ENCODE measurements at regions not wholly inside any gene's neighbourhood (a gene's known extent, or its start where the extent isn't known, plus 50 kb on each side); places are given as distances from the start of the nearest gene placed in this dataset.

DNA sequence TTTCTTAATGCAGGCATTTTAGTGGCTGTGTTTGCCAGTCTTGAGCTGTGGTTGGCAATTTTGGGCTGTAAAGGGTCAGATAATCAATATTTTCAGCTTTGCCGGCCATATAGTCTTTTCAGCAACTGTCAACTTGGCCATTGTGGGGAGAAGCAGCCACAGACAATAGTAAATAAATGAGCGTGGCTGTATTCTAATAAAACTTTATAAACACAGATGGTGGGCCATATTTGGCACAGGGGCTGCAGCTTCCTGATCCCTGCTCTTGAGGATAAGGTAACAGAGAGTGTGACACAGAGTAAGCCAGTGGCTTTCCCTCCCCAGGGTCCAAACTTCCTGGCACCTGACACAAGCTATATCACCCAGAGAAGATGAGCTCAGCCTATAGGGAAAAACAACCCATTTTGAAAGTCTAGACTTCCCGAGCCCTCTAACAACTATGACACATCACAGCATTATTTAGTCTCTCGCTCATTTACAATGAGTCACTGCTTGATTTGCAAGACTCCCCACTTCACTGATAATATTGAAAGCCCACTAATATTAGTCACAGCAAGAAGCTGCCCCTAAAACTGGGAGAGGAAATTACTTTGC is 163.1 kb upstream of the TMPO start:
- ATAC-seq (ENCODE audit: insufficient number of reproducible peaks, low FRiP score, low read depth) = no peak
- TF ChIP-seq, protein P1, sequence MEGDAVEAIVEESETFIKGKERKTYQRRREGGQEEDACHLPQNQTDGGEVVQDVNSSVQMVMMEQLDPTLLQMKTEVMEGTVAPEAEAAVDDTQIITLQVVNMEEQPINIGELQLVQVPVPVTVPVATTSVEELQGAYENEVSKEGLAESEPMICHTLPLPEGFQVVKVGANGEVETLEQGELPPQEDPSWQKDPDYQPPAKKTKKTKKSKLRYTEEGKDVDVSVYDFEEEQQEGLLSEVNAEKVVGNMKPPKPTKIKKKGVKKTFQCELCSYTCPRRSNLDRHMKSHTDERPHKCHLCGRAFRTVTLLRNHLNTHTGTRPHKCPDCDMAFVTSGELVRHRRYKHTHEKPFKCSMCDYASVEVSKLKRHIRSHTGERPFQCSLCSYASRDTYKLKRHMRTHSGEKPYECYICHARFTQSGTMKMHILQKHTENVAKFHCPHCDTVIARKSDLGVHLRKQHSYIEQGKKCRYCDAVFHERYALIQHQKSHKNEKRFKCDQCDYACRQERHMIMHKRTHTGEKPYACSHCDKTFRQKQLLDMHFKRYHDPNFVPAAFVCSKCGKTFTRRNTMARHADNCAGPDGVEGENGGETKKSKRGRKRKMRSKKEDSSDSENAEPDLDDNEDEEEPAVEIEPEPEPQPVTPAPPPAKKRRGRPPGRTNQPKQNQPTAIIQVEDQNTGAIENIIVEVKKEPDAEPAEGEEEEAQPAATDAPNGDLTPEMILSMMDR (IDR thresholded peaks at IDR 0.05) = no peak
- no peaks in the 10 kb centered on the region for H3K27me3 ChIP-seq (replicated peaks; ENCODE audit: insufficient read depth)

DNA sequence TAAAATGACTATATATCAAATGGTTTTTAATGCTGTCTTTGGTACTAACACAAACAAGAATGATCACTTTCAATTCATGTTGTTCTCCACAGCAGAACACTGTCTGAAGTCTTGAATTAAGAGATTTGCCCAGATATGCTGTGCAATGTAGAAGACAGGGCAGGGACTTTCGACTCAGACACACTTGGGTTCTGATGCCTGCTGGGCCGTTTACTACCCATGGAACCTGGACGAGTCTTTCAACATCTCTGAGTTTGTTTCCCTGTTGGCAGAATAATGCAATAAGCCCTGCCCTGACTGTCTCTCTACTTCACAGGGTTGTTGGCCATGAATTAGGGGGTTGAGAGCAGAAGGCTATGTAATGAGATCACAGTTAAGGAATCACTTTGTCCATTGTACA is 162.6 kb upstream of the TMPO start:
- ATAC-seq (ENCODE audit: insufficient number of reproducible peaks, low FRiP score, low read depth) = no peak
- H3K27me3 ChIP-seq (replicated peaks; ENCODE audit: insufficient read depth) = no peaks in the 10 kb centered on the region
- H3K4me3 ChIP-seq = no peak overlapping the region
- no peaks in the 10 kb centered on the region for H3K9me3 ChIP-seq
- no peak overlapping the region for H3K27ac ChIP-seq
- H3K36me3 ChIP-seq = no peaks in the 10 kb centered on the region
- no peaks in the 10 kb centered on the region for H3K4me1 ChIP-seq (ENCODE audit: control insufficient read depth in 1 of 2, low read depth in 2 of 2)
- TF ChIP-seq, protein P1 (IDR thresholded peaks at IDR 0.05) = no peak
- DNase-seq (ENCODE audit: low spot score) = no peak

More for the DNA sequence above, 163.1 kb upstream of the TMPO start:
- no peak for DNase-seq (ENCODE audit: low spot score)
- Histone ChIP-seq H3K4me3 (no peak overlapping the region), H3K9me3 (no peaks in the 10 kb centered on the region), H3K4me1 (ENCODE audit: control insufficient read depth in 1 of 2, low read depth in 2 of 2) (no peaks in the 10 kb centered on the region), H3K27ac (no peak overlapping the region), H3K36me3 (no peaks in the 10 kb centered on the region)

DNA sequence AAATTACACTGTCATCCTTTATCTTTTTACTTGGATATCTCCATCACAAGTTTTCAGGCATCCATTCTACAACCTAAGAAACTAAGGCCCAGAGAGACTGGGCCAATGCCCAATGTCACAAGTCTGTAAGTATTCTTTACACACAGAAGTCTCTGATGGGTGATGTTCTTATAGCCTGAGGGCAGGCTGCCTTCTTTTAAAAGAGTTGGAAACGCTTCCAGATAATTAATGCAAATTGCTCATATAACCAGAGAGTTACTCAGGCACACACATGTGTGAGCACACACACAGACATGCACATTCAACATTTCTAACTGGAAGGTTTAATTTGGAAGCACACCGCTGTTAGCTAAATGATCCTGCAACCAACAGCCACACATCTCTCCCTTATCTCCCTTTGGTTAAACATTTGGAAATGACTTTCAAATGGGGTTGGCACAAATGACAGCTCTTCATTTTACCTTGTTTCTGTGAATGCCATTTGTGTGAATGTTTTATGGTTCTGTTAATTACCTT is 160.8 kb upstream of the TMPO start:
- ATAC-seq (ENCODE audit: insufficient number of reproducible peaks, low FRiP score, low read depth) (no peak), DNase-seq (ENCODE audit: low spot score) (no peak)
- H3K9me3 ChIP-seq = no peaks in the 10 kb centered on the region
- no peak overlapping the region for H3K27ac ChIP-seq
- no peak overlapping the region for H3K4me3 ChIP-seq
- no peaks in the 10 kb centered on the region for H3K27me3 ChIP-seq (replicated peaks; ENCODE audit: insufficient read depth)
- no peaks in the 10 kb centered on the region for H3K4me1 ChIP-seq (ENCODE audit: control insufficient read depth in 1 of 2, low read depth in 2 of 2)
- no peaks in the 10 kb centered on the region for H3K36me3 ChIP-seq
- TF ChIP-seq, protein P1 (IDR thresholded peaks at IDR 0.05) = no peak

DNA sequence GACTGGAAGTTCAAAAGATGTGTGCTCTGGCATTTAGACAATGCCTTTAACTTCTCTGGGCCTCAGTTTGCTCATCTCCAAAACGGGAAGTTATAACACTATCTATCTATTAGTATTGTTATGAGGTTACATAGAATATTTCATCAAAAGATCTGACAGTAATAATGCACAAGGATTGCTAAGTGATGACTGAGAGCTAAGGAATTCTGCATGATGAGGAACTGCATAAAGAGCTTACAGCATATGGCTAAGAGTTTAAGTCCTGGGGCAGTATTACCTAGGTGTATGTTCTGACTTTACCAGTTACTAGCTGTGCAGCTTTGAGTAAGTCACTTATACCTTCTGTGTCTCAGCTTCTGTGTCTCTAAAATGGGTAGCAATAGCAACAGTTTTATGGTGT is 160.1 kb upstream of the TMPO start:
- Histone ChIP-seq H3K4me3 (no peak overlapping the region), H3K4me1 (ENCODE audit: control insufficient read depth in 1 of 2, low read depth in 2 of 2) (no peaks in the 10 kb centered on the region), H3K9me3 (no peaks in the 10 kb centered on the region), H3K27me3 (replicated peaks; ENCODE audit: insufficient read depth) (no peaks in the 10 kb centered on the region), H3K27ac (no peak overlapping the region), H3K36me3 (no peaks in the 10 kb centered on the region)
- ATAC-seq (ENCODE audit: insufficient number of reproducible peaks, low FRiP score, low read depth) (no peak), DNase-seq (ENCODE audit: low spot score) (no peak)
- TF ChIP-seq, protein P1 (IDR thresholded peaks at IDR 0.05) = no peak

DNA sequence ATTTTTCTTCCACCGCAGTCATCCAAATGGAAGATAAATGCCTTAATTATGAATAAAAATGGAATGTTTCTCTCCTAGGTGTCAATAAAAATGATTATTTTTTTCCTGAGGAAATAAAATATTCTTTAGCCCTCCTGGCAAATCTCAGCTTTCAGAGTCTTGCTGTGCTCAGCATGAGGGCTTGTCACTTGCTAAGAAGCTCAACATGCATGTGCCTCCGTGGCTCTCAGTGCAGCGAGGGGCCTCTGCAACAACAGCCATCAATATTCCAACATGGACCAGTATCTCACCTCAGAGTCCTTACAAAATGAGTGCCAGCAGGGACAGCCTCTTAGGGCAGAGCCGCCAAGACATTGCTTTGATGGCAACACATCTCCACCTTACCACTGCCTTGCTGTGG is 159.5 kb upstream of the TMPO start:
- no peak overlapping the region for H3K27ac ChIP-seq
- H3K27me3 ChIP-seq (replicated peaks; ENCODE audit: insufficient read depth) = no peaks in the 10 kb centered on the region
- TF ChIP-seq, protein P1 (IDR thresholded peaks at IDR 0.05) = no peak
- no peaks in the 10 kb centered on the region for H3K36me3 ChIP-seq
- DNase-seq (ENCODE audit: low spot score) (no peak), ATAC-seq (ENCODE audit: insufficient number of reproducible peaks, low FRiP score, low read depth) (no peak)
- H3K9me3 ChIP-seq = no peaks in the 10 kb centered on the region
- H3K4me3 ChIP-seq = no peak overlapping the region
- no peaks in the 10 kb centered on the region for H3K4me1 ChIP-seq (ENCODE audit: control insufficient read depth in 1 of 2, low read depth in 2 of 2)
